WTC11 (cell line): ENCODE measurements at regions not wholly inside any gene's neighbourhood (a gene's known extent, or its start where the extent isn't known, plus 50 kb on each side); places are given as distances from the start of the nearest gene placed in this dataset.

Source experiments
- ATAC-seq: fragments of 200-7000 bp; cut with Tn5 transposase; 2 replicates; pipeline ENCODE4 v1.10.0; 2021; ENCODE audit warnings: mild to moderate bottlenecking, moderate library complexity
- CTCF ChIA-PET: fragments of 300-600 bp; sonication (Branson Sonifier 250); formaldehyde crosslinking; loops from one replicate; lab custom pipeline; 2021; ENCODE audit warnings: antibody characterized with exemption; lab: Charles Lee
- POLR2A ChIA-PET: fragments of 350-600 bp; sonication (Branson Sonifier 250); formaldehyde crosslinking; loops from one replicate; lab custom pipeline; 2021; ENCODE audit warnings: antibody characterized with exemption; lab: Charles Lee
- DNase-seq: peaks from one replicate; pipeline ENCODE4 v3.0.0; 2021; ENCODE audit warnings: low spot score
- H3K27ac Mint-ChIP-seq: 2 replicates; pipeline ENCODE4 v1.8.0; 2021; ENCODE audit warnings: mixed read lengths
- H3K27me3 Mint-ChIP-seq: 2 replicates; pipeline ENCODE4 v1.8.0; 2021; ENCODE audit warnings: low read depth, mild to moderate bottlenecking, moderate library complexity, mixed read lengths
- H3K36me3 Mint-ChIP-seq: 2 replicates; pipeline ENCODE4 v1.8.0; 2021; ENCODE audit warnings: mixed read lengths
- H3K4me1 Mint-ChIP-seq: 2 replicates; pipeline ENCODE4 v1.8.0; 2022; ENCODE audit warnings: mixed read lengths
- H3K4me3 Mint-ChIP-seq: 2 replicates; pipeline ENCODE4 v1.8.0; 2021; ENCODE audit warnings: mild to moderate bottlenecking, moderate library complexity, mixed read lengths
- H3K9me3 Mint-ChIP-seq: 2 replicates; pipeline ENCODE4 v1.8.0; 2021; ENCODE audit warnings: mixed read lengths
- ATF1 ChIP-seq: sonication (generic); formaldehyde crosslinking; IDR thresholded peaks from 2 replicates; pipeline ENCODE4 v1.8.1; 2023; ENCODE audit warnings: mild to moderate bottlenecking, moderate library complexity, missing genetic modification reagents
- CREM ChIP-seq: sonication (generic); formaldehyde crosslinking; IDR thresholded peaks from 2 replicates; pipeline ENCODE4 v1.8.1; 2022; ENCODE audit warnings: mild to moderate bottlenecking, missing genetic modification reagents, moderate library complexity
- ELF4 ChIP-seq: sonication (generic); formaldehyde crosslinking; IDR thresholded peaks from 2 replicates; pipeline ENCODE4 v1.8.1; 2022; ENCODE audit warnings: low read depth, mild to moderate bottlenecking, moderate library complexity, missing genetic modification reagents
- EMX1 ChIP-seq: fragments of 250-450 bp; sonication (Bioruptor Pico); IDR thresholded peaks from 2 replicates; pipeline ENCODE4 v1.8.0; 2021; ENCODE audit warnings: mild to moderate bottlenecking
- ESRRA ChIP-seq: sonication (generic); formaldehyde crosslinking; IDR thresholded peaks from 2 replicates; pipeline ENCODE4 v1.8.1; 2022; ENCODE audit warnings: mild to moderate bottlenecking, missing genetic modification reagents, borderline replicate concordance
- GABPB1 ChIP-seq: sonication (generic); formaldehyde crosslinking; IDR thresholded peaks from 2 replicates; pipeline ENCODE4 v1.8.1; 2023; ENCODE audit warnings: mild to moderate bottlenecking, missing genetic modification reagents
- KAT7 ChIP-seq: sonication (generic); formaldehyde crosslinking; IDR thresholded peaks from 2 replicates; pipeline ENCODE4 v1.8.1; 2023; ENCODE audit warnings: missing genetic modification reagents, mild to moderate bottlenecking, borderline replicate concordance
- NFYB ChIP-seq: sonication (generic); formaldehyde crosslinking; conservative IDR thresholded peaks from 2 replicates; pipeline ENCODE4 v1.8.0; 2022; ENCODE audit warnings: low read depth, missing genetic modification reagents
- NR1H2 ChIP-seq: sonication (generic); formaldehyde crosslinking; IDR thresholded peaks from 2 replicates; pipeline ENCODE4 v1.9.0; 2021; ENCODE audit warnings: mild to moderate bottlenecking, moderate library complexity, missing genetic modification reagents
- SMAD4 ChIP-seq: sonication (generic); formaldehyde crosslinking; IDR thresholded peaks from 2 replicates; pipeline ENCODE4 v1.8.0; 2022; ENCODE audit warnings: mild to moderate bottlenecking, missing genetic modification reagents
- ZNF138 ChIP-seq: sonication (generic); formaldehyde crosslinking; conservative IDR thresholded peaks from 2 replicates; pipeline ENCODE4 v1.8.1; 2022; ENCODE audit warnings: mild to moderate bottlenecking, moderate library complexity, missing genetic modification reagents
- ZNF317 ChIP-seq: sonication (generic); formaldehyde crosslinking; IDR thresholded peaks from 2 replicates; pipeline ENCODE4 v1.8.1; 2023; ENCODE audit warnings: low read depth, mild to moderate bottlenecking, moderate library complexity, missing genetic modification reagents, borderline replicate concordance
- ZNF396 ChIP-seq: fragments of 250-450 bp; sonication (Bioruptor Pico); IDR thresholded peaks from 2 replicates; pipeline ENCODE4 v1.8.0; 2021; ENCODE audit warnings: mild to moderate bottlenecking, moderate library complexity, borderline replicate concordance
- ZNF423 ChIP-seq: fragments of 250-450 bp; sonication (Bioruptor Pico); IDR thresholded peaks from 2 replicates; pipeline ENCODE4 v2.1.2; 2022; ENCODE audit warnings: mild to moderate bottlenecking, moderate library complexity
- ZNF671 ChIP-seq: fragments of 250-450 bp; sonication (Bioruptor Pico); IDR thresholded peaks from 2 replicates; pipeline ENCODE4 v1.8.0; 2021; ENCODE audit warnings: mild to moderate bottlenecking
- TF ChIP-seq, protein P1 (sequence below): sonication (generic); formaldehyde crosslinking; IDR thresholded peaks from 2 replicates; pipeline ENCODE4 v1.8.1; 2023; ENCODE audit warnings: mild to moderate bottlenecking, missing genetic modification reagents, moderate library complexity
- TF ChIP-seq, protein P2 (sequence below): sonication (generic); formaldehyde crosslinking; IDR thresholded peaks from 2 replicates; pipeline ENCODE4 v1.8.0; 2023; ENCODE audit warnings: mild to moderate bottlenecking, missing genetic modification reagents
- TF ChIP-seq, protein P3 (sequence below): fragments of 250-450 bp; sonication (Bioruptor Pico); IDR thresholded peaks from 2 replicates; pipeline ENCODE4 v1.8.0; 2021; ENCODE audit warnings: mild to moderate bottlenecking
- TF ChIP-seq, protein P4 (sequence below): sonication (generic); formaldehyde crosslinking; IDR thresholded peaks from 2 replicates; pipeline ENCODE4 v1.8.1; 2023; ENCODE audit warnings: mild to moderate bottlenecking, missing genetic modification reagents, borderline replicate concordance
- TF ChIP-seq, protein P5 (sequence below): fragments of 250-450 bp; sonication (Bioruptor Pico); IDR thresholded peaks from 2 replicates; pipeline ENCODE4 v2.1.2; 2022; ENCODE audit warnings: mild to moderate bottlenecking, moderate library complexity
- TF ChIP-seq, protein P6 (sequence below): fragments of 250-450 bp; sonication (Bioruptor Pico); IDR thresholded peaks from 2 replicates; pipeline ENCODE4 v1.9.0; 2021; ENCODE audit warnings: mild to moderate bottlenecking

DNA sequence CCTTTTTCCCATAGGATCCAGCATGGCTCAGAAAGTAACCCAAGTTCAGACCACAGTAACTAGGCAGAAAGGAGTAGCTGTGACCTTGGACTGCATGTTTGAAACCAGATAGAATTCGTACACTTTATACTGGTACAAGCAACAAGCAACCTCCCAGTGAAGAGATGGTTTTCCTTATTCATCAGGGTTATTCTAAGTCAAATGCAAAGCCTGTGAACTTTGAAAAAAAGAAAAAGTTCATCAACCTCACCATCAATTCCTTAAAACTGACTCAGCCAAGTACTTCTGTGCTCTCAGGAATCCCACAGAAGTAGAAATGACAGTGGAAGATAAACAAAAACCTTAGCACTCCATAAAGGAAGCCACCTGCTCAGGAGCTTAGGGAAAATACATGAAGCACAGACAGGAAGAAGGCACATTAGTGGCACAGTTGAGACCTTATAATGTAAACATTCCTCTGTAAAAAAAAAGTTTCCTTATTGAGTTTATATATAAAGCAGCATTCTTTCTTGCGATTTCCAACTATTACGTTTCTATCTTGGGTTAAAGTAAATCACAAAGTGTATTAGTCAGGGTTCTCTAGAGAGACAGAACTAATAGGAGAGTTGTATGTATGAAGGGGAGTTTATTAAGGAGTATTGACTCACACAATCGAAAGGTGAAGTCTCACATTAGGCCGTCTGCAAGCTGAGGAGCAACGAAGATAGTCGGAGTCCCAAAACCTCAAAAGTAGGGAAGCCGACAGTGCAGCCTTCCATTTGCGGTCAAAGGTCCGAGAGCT lies 398.4 kb downstream of the DAD1 start (continued):
- TF ChIP-seq, protein P1, sequence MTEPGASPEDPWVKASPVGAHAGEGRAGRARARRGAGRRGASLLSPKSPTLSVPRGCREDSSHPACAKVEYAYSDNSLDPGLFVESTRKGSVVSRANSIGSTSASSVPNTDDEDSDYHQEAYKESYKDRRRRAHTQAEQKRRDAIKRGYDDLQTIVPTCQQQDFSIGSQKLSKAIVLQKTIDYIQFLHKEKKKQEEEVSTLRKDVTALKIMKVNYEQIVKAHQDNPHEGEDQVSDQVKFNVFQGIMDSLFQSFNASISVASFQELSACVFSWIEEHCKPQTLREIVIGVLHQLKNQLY (CRISPR knock-in tag) = no peak
- TF ChIP-seq EMX1 (no peak), CREM (CRISPR knock-in tag) (no peak), KAT7 (CRISPR knock-in tag) (no peak), ATF1 (CRISPR knock-in tag) (no peak), ELF4 (no peak), ZNF138 (CRISPR knock-in tag) (no peak), NR1H2 (CRISPR knock-in tag) (no peak), ZNF396 (CRISPR knock-in tag) (no peak)
- TF ChIP-seq, protein P2, sequence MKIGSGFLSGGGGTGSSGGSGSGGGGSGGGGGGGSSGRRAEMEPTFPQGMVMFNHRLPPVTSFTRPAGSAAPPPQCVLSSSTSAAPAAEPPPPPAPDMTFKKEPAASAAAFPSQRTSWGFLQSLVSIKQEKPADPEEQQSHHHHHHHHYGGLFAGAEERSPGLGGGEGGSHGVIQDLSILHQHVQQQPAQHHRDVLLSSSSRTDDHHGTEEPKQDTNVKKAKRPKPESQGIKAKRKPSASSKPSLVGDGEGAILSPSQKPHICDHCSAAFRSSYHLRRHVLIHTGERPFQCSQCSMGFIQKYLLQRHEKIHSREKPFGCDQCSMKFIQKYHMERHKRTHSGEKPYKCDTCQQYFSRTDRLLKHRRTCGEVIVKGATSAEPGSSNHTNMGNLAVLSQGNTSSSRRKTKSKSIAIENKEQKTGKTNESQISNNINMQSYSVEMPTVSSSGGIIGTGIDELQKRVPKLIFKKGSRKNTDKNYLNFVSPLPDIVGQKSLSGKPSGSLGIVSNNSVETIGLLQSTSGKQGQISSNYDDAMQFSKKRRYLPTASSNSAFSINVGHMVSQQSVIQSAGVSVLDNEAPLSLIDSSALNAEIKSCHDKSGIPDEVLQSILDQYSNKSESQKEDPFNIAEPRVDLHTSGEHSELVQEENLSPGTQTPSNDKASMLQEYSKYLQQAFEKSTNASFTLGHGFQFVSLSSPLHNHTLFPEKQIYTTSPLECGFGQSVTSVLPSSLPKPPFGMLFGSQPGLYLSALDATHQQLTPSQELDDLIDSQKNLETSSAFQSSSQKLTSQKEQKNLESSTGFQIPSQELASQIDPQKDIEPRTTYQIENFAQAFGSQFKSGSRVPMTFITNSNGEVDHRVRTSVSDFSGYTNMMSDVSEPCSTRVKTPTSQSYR (CRISPR knock-in tag) = no peak

DNA sequence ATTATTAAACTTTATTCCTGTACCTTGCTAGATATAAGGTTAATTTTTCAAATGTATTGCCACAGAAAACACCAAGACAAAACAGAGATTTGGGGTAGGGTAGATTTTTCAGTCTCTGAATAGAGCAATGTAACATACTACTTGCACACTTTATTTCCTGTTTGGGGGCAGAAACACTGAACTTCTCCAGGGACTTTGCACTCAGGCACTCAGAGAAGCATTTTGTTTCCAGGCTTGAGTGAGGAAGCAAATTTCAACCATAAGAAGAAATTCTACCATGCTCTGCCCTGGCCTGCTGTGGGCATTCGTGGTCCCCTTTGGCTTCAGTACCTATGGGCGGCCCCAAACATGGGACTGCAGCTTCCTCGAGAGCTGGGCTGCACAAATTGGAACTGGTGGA lies 399.1 kb downstream of the DAD1 start:
- TF ChIP-seq, protein P3, sequence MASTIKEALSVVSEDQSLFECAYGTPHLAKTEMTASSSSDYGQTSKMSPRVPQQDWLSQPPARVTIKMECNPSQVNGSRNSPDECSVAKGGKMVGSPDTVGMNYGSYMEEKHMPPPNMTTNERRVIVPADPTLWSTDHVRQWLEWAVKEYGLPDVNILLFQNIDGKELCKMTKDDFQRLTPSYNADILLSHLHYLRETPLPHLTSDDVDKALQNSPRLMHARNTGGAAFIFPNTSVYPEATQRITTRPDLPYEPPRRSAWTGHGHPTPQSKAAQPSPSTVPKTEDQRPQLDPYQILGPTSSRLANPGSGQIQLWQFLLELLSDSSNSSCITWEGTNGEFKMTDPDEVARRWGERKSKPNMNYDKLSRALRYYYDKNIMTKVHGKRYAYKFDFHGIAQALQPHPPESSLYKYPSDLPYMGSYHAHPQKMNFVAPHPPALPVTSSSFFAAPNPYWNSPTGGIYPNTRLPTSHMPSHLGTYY (CRISPR knock-in tag) = no peak
- no peak for TF ChIP-seq EMX1
- TF ChIP-seq ZNF671 (CRISPR knock-in tag) = no peak
- TF ChIP-seq SMAD4 (CRISPR knock-in tag) = no peak
- no peak for TF ChIP-seq ZNF423 (CRISPR knock-in tag)
- TF ChIP-seq NFYB (CRISPR knock-in tag) = no peak
- TF ChIP-seq ESRRA (CRISPR knock-in tag) = no peak
- TF ChIP-seq GABPB1 = no peak
- TF ChIP-seq, all 79 proteins: peak for 0
- ChIA-PET CTCF (no interaction called here), POLR2A (interaction anchor here (0.6 kb wide), 1 partner anchor 458 kb away, joined by 4 read pairs; no protein-coding TSS in a partner anchor)
- Mint-ChIP-seq H3K27me3 (no peaks in the 10 kb centered on the region), H3K36me3 (no peaks in the 10 kb centered on the region), H3K4me1 (no peaks in the 10 kb centered on the region), H3K27ac (no peak overlapping the region), H3K4me3 (no peak overlapping the region), H3K9me3 (no peaks in the 10 kb centered on the region)
- no peak for ATAC-seq
- DNase-seq = no peak

DNA sequence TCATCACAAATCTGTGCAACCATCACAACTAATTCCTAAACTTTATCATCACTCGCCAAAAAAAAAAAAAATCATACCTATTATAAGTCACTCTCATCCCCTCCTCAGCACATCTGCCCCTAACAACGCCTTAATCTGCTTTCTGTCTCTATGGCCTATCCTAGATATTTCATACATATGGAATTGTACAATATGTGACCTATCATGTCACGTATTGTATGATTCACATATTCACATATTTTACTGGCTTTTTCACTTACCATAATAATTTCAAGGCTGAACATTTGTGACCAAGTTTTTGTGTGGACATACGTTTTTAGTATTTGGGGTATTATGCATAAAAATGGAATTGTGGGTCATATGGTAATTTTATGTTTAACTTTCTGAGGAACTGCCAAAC lies 400.7 kb downstream of the DAD1 start:
- DNase-seq = no peak
- no peak for ATAC-seq
- Mint-ChIP-seq H3K4me1 (no peaks in the 10 kb centered on the region), H3K4me3 (no peak overlapping the region), H3K27me3 (no peaks in the 10 kb centered on the region), H3K36me3 (no peaks in the 10 kb centered on the region), H3K27ac (no peak overlapping the region), H3K9me3 (no peaks in the 10 kb centered on the region)
- ChIA-PET POLR2A (no interaction called here), CTCF (no interaction called here)
- TF ChIP-seq CREM (CRISPR knock-in tag) = no peak
- TF ChIP-seq, protein P4, sequence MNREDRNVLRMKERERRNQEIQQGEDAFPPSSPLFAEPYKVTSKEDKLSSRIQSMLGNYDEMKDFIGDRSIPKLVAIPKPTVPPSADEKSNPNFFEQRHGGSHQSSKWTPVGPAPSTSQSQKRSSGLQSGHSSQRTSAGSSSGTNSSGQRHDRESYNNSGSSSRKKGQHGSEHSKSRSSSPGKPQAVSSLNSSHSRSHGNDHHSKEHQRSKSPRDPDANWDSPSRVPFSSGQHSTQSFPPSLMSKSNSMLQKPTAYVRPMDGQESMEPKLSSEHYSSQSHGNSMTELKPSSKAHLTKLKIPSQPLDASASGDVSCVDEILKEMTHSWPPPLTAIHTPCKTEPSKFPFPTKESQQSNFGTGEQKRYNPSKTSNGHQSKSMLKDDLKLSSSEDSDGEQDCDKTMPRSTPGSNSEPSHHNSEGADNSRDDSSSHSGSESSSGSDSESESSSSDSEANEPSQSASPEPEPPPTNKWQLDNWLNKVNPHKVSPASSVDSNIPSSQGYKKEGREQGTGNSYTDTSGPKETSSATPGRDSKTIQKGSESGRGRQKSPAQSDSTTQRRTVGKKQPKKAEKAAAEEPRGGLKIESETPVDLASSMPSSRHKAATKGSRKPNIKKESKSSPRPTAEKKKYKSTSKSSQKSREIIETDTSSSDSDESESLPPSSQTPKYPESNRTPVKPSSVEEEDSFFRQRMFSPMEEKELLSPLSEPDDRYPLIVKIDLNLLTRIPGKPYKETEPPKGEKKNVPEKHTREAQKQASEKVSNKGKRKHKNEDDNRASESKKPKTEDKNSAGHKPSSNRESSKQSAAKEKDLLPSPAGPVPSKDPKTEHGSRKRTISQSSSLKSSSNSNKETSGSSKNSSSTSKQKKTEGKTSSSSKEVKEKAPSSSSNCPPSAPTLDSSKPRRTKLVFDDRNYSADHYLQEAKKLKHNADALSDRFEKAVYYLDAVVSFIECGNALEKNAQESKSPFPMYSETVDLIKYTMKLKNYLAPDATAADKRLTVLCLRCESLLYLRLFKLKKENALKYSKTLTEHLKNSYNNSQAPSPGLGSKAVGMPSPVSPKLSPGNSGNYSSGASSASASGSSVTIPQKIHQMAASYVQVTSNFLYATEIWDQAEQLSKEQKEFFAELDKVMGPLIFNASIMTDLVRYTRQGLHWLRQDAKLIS (CRISPR knock-in tag) = no peak
- TF ChIP-seq, protein P5, sequence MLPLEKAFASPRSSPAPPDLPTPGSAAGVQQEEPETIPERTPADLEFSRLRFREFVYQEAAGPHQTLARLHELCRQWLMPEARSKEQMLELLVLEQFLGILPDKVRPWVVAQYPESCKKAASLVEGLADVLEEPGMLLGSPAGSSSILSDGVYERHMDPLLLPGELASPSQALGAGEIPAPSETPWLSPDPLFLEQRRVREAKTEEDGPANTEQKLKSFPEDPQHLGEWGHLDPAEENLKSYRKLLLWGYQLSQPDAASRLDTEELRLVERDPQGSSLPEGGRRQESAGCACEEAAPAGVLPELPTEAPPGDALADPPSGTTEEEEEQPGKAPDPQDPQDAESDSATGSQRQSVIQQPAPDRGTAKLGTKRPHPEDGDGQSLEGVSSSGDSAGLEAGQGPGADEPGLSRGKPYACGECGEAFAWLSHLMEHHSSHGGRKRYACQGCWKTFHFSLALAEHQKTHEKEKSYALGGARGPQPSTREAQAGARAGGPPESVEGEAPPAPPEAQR (CRISPR knock-in tag) = no peak
- TF ChIP-seq ATF1 (CRISPR knock-in tag) = no peak
- TF ChIP-seq, protein P6, sequence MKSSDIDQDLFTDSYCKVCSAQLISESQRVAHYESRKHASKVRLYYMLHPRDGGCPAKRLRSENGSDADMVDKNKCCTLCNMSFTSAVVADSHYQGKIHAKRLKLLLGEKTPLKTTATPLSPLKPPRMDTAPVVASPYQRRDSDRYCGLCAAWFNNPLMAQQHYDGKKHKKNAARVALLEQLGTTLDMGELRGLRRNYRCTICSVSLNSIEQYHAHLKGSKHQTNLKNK = no peak
- TF ChIP-seq ZNF423 (CRISPR knock-in tag) = no peak
- no peak for TF ChIP-seq ZNF317 (CRISPR knock-in tag)
